ENCODE measurements at regions not wholly inside any gene's neighbourhood (a gene's known extent, or its start where the extent isn't known, plus 50 kb on each side); places are given as distances from the start of the nearest gene placed in this dataset.

GRCh38 chr13:80284290-80284689 is 56.6 kb downstream of the SPRY2 start:
- Histone ChIP-seq H3K36me3 (ENCODE audit: control insufficient read depth, insufficient read depth, low read length) (no peaks in the 10 kb centered on the region), H3K27me3 (ENCODE audit: control insufficient read depth, insufficient read depth, low read length) (no peaks in the 10 kb centered on the region), H3K27ac (ENCODE audit: low read depth, low read length) (no peak overlapping the region), H3K9ac (ENCODE audit: low read length) (no peak overlapping the region), H3K4me1 (ENCODE audit: control insufficient read depth, insufficient read depth, low read length) (no peaks in the 10 kb centered on the region), H3K4me3 (ENCODE audit: low read length) (no peak overlapping the region)

GRCh38 chr13:80278706-80279105 is 62.2 kb downstream of the SPRY2 start:
- Histone ChIP-seq H3K4me1 (ENCODE audit: control insufficient read depth, insufficient read depth, low read length) (no peaks in the 10 kb centered on the region), H3K36me3 (ENCODE audit: control insufficient read depth, insufficient read depth, low read length) (no peaks in the 10 kb centered on the region), H3K27me3 (ENCODE audit: control insufficient read depth, insufficient read depth, low read length) (no peaks in the 10 kb centered on the region), H3K4me3 (ENCODE audit: low read length) (no peak overlapping the region), H3K9ac (ENCODE audit: low read length) (no peak overlapping the region), H3K27ac (ENCODE audit: low read depth, low read length) (no peak overlapping the region)

- H3K36me3 ChIP-seq (ENCODE audit: control insufficient read depth, insufficient read depth, low read length) = no peaks in the 10 kb centered on the region
- H3K9ac ChIP-seq (ENCODE audit: low read length) = no peak overlapping the region
- no peak overlapping the region for H3K4me3 ChIP-seq (ENCODE audit: low read length)
- no peaks in the 10 kb centered on the region for H3K4me1 ChIP-seq (ENCODE audit: control insufficient read depth, insufficient read depth, low read length)
- no peak overlapping the region for H3K27ac ChIP-seq (ENCODE audit: low read depth, low read length)
- no peaks in the 10 kb centered on the region for H3K27me3 ChIP-seq (ENCODE audit: control insufficient read depth, insufficient read depth, low read length)
Measured at GRCh38 chr13:80276371-80277289, 64.3 kb downstream of the SPRY2 start.

GRCh38 chr13:80274643-80275042 is 66.3 kb downstream of the SPRY2 start:
- H3K27ac ChIP-seq (ENCODE audit: low read depth, low read length) = no peak overlapping the region
- no peak overlapping the region for H3K9ac ChIP-seq (ENCODE audit: low read length)
- H3K36me3 ChIP-seq (ENCODE audit: control insufficient read depth, insufficient read depth, low read length) = no peaks in the 10 kb centered on the region
- no peaks in the 10 kb centered on the region for H3K27me3 ChIP-seq (ENCODE audit: control insufficient read depth, insufficient read depth, low read length)
- no peak overlapping the region for H3K4me3 ChIP-seq (ENCODE audit: low read length)
- H3K4me1 ChIP-seq (ENCODE audit: control insufficient read depth, insufficient read depth, low read length) = no peaks in the 10 kb centered on the region

GRCh38 chr13:80273718-80274117 is 67.2 kb downstream of the SPRY2 start:
- Histone ChIP-seq H3K27me3 (ENCODE audit: control insufficient read depth, insufficient read depth, low read length) (no peaks in the 10 kb centered on the region), H3K9ac (ENCODE audit: low read length) (no peak overlapping the region), H3K4me3 (ENCODE audit: low read length) (no peak overlapping the region), H3K36me3 (ENCODE audit: control insufficient read depth, insufficient read depth, low read length) (no peaks in the 10 kb centered on the region), H3K27ac (ENCODE audit: low read depth, low read length) (no peak overlapping the region), H3K4me1 (ENCODE audit: control insufficient read depth, insufficient read depth, low read length) (no peaks in the 10 kb centered on the region)

GRCh38 chr13:80265348-80265747 is 75.6 kb downstream of the SPRY2 start:
- no peak overlapping the region for H3K4me3 ChIP-seq (ENCODE audit: low read length)
- no peaks in the 10 kb centered on the region for H3K27me3 ChIP-seq (ENCODE audit: control insufficient read depth, insufficient read depth, low read length)
- no peak overlapping the region for H3K27ac ChIP-seq (ENCODE audit: low read depth, low read length)
- no peaks in the 10 kb centered on the region for H3K4me1 ChIP-seq (ENCODE audit: control insufficient read depth, insufficient read depth, low read length)
- H3K36me3 ChIP-seq (ENCODE audit: control insufficient read depth, insufficient read depth, low read length) = no peaks in the 10 kb centered on the region
- H3K9ac ChIP-seq (ENCODE audit: low read length) = no peak overlapping the region

- Histone ChIP-seq H3K9ac (ENCODE audit: low read length) (no peak overlapping the region), H3K4me3 (ENCODE audit: low read length) (no peak overlapping the region), H3K27ac (ENCODE audit: low read depth, low read length) (no peak overlapping the region), H3K4me1 (ENCODE audit: control insufficient read depth, insufficient read depth, low read length) (no peaks in the 10 kb centered on the region), H3K27me3 (ENCODE audit: control insufficient read depth, insufficient read depth, low read length) (no peaks in the 10 kb centered on the region), H3K36me3 (ENCODE audit: control insufficient read depth, insufficient read depth, low read length) (no peaks in the 10 kb centered on the region)
Measured at GRCh38 chr13:80263745-80264513, 77.0 kb downstream of the SPRY2 start.

GRCh38 chr13:80262051-80262695 is 78.8 kb downstream of the SPRY2 start:
- no peak overlapping the region for H3K27ac ChIP-seq (ENCODE audit: low read depth, low read length)
- no peaks in the 10 kb centered on the region for H3K36me3 ChIP-seq (ENCODE audit: control insufficient read depth, insufficient read depth, low read length)

GRCh38 chr13:80259159-80259558 is 81.8 kb downstream of the SPRY2 start:
- no peaks in the 10 kb centered on the region for H3K27me3 ChIP-seq (ENCODE audit: control insufficient read depth, insufficient read depth, low read length)
- H3K4me3 ChIP-seq (ENCODE audit: low read length) = no peak overlapping the region
- H3K4me1 ChIP-seq (ENCODE audit: control insufficient read depth, insufficient read depth, low read length) = no peaks in the 10 kb centered on the region
- H3K36me3 ChIP-seq (ENCODE audit: control insufficient read depth, insufficient read depth, low read length) = no peaks in the 10 kb centered on the region
- no peak overlapping the region for H3K27ac ChIP-seq (ENCODE audit: low read depth, low read length)
- no peak overlapping the region for H3K9ac ChIP-seq (ENCODE audit: low read length)

More at GRCh38 chr13:80262051-80262695, 78.8 kb downstream of the SPRY2 start:
- Histone ChIP-seq H3K9ac (ENCODE audit: low read length) (no peak overlapping the region), H3K4me3 (ENCODE audit: low read length) (no peak overlapping the region), H3K4me1 (ENCODE audit: control insufficient read depth, insufficient read depth, low read length) (no peaks in the 10 kb centered on the region), H3K27me3 (ENCODE audit: control insufficient read depth, insufficient read depth, low read length) (no peaks in the 10 kb centered on the region)

- Histone ChIP-seq H3K36me3 (ENCODE audit: control insufficient read depth, insufficient read depth, low read length) (no peaks in the 10 kb centered on the region), H3K27ac (ENCODE audit: low read depth, low read length) (no peak overlapping the region), H3K27me3 (ENCODE audit: control insufficient read depth, insufficient read depth, low read length) (no peaks in the 10 kb centered on the region), H3K4me3 (ENCODE audit: low read length) (no peak overlapping the region), H3K4me1 (ENCODE audit: control insufficient read depth, insufficient read depth, low read length) (no peaks in the 10 kb centered on the region), H3K9ac (ENCODE audit: low read length) (no peak overlapping the region)
Measured at GRCh38 chr13:80256352-80256932, 84.5 kb downstream of the SPRY2 start.

GRCh38 chr13:80255946-80256345 is 85.0 kb downstream of the SPRY2 start:
- H3K4me1 ChIP-seq (ENCODE audit: control insufficient read depth, insufficient read depth, low read length) = no peaks in the 10 kb centered on the region
- no peaks in the 10 kb centered on the region for H3K27me3 ChIP-seq (ENCODE audit: control insufficient read depth, insufficient read depth, low read length)
- H3K9ac ChIP-seq (ENCODE audit: low read length) = no peak overlapping the region
- no peaks in the 10 kb centered on the region for H3K36me3 ChIP-seq (ENCODE audit: control insufficient read depth, insufficient read depth, low read length)
- no peak overlapping the region for H3K27ac ChIP-seq (ENCODE audit: low read depth, low read length)
- no peak overlapping the region for H3K4me3 ChIP-seq (ENCODE audit: low read length)

GRCh38 chr13:80251403-80251802 is 89.5 kb downstream of the SPRY2 start:
- H3K36me3 ChIP-seq (ENCODE audit: control insufficient read depth, insufficient read depth, low read length) = no peaks in the 10 kb centered on the region
- H3K4me3 ChIP-seq (ENCODE audit: low read length) = no peak overlapping the region
- no peaks in the 10 kb centered on the region for H3K27me3 ChIP-seq (ENCODE audit: control insufficient read depth, insufficient read depth, low read length)
- H3K27ac ChIP-seq (ENCODE audit: low read depth, low read length) = no peak overlapping the region
- no peak overlapping the region for H3K9ac ChIP-seq (ENCODE audit: low read length)
- no peaks in the 10 kb centered on the region for H3K4me1 ChIP-seq (ENCODE audit: control insufficient read depth, insufficient read depth, low read length)

Measured in rectal smooth muscle tissue (tissue), 1 donor.